Loucy (cell line): ENCODE measurements at regions not wholly inside any gene's neighbourhood (a gene's known extent, or its start where the extent isn't known, plus 50 kb on each side); places are given as distances from the start of the nearest gene placed in this dataset.

Experiments used
- H2AFZ ChIP-seq: fragments of 200-600 bp; sonication (generic); 2 replicates; pipeline ENCODE4 v1.6.0; 2016; ENCODE audit warnings: antibody characterized with exemption, mild to moderate bottlenecking, low read length, moderate library complexity
- H3F3A ChIP-seq: fragments of 200-600 bp; 2 replicates; pipeline ENCODE4 v1.6.0; 2016; ENCODE audit warnings: antibody characterized with exemption, low read depth, mild to moderate bottlenecking
- H3K27me3 ChIP-seq: fragments of 200-600 bp; sonication (generic); 2 replicates; pipeline ENCODE4 v1.6.1; 2014; ENCODE audit warnings: low read length, mild to moderate bottlenecking; ENCODE audit not compliant: insufficient read depth, poor library complexity, severe bottlenecking
- H3K36me3 ChIP-seq: fragments of 200-600 bp; sonication (generic); 2 replicates; pipeline ENCODE4 v1.6.1; 2016; ENCODE audit warnings: low read length; ENCODE audit not compliant: insufficient read depth
- H3K4me1 ChIP-seq: fragments of 200-600 bp; sonication (generic); 2 replicates; pipeline ENCODE4 v1.5.1; 2014; ENCODE audit warnings: low read length, mild to moderate bottlenecking; ENCODE audit not compliant: insufficient read depth, poor library complexity, severe bottlenecking
- H3K4me2 ChIP-seq: fragments of 200-600 bp; sonication (generic); 2 replicates; pipeline ENCODE4 v1.6.0; 2014; ENCODE audit warnings: antibody characterized with exemption, low read length, low read depth, mild to moderate bottlenecking; ENCODE audit not compliant: poor library complexity, severe bottlenecking
- H3K4me3 ChIP-seq: fragments of 200-600 bp; sonication (generic); 2 replicates; pipeline ENCODE4 v1.5.1; 2014; ENCODE audit warnings: low read length, mild to moderate bottlenecking, mixed read lengths; ENCODE audit not compliant: poor library complexity, severe bottlenecking
- H3K79me2 ChIP-seq: fragments of 200-600 bp; sonication (generic); 2 replicates; pipeline ENCODE4 v1.6.1; 2014; ENCODE audit warnings: low read length; ENCODE audit not compliant: insufficient read depth
- H3K9ac ChIP-seq: fragments of 200-600 bp; sonication (generic); 2 replicates; pipeline ENCODE4 v1.6.0; 2014; ENCODE audit warnings: mild to moderate bottlenecking, low read depth, low read length, moderate library complexity; ENCODE audit not compliant: poor library complexity, severe bottlenecking
- H3K9me2 ChIP-seq: fragments of 200-600 bp; sonication (generic); replicated peaks from 2 replicates; pipeline ENCODE4 v1.6.1; 2016; ENCODE audit warnings: low read depth, low read length, mixed read lengths
- H3K9me3 ChIP-seq: fragments of 200-600 bp; sonication (generic); 2 replicates; pipeline ENCODE4 v1.6.1; 2014; ENCODE audit warnings: mild to moderate bottlenecking, antibody characterized with exemption, low read length, low read depth; ENCODE audit not compliant: insufficient read depth
- H4K20me1 ChIP-seq: fragments of 200-600 bp; sonication (generic); 2 replicates; pipeline ENCODE4 v1.6.0; 2014; ENCODE audit warnings: antibody characterized with exemption, low read length, mild to moderate bottlenecking; ENCODE audit not compliant: insufficient read depth, poor library complexity, severe bottlenecking
- CTCF ChIP-seq: fragments of 200-600 bp; sonication (generic); conservative IDR thresholded peaks from 2 replicates; pipeline ENCODE4 v1.5.1; 2014; ENCODE audit warnings: mild to moderate bottlenecking, antibody characterized with exemption, low read length
- EZH2phosphoT487 ChIP-seq: fragments of 200-600 bp; IDR thresholded peaks from 2 replicates; pipeline ENCODE4 v1.6.1; 2018; ENCODE audit warnings: antibody characterized with exemption, mild to moderate bottlenecking, moderate library complexity, borderline replicate concordance

GRCh38 chr12:111069886-111070285, 149.5 kb upstream of the MYL2 start:
- no peaks in the 10 kb centered on the region for H3K36me3 ChIP-seq
- TF ChIP-seq EZH2phosphoT487 (no peak), CTCF (no peak)
- no peaks in the 10 kb centered on the region for H3K9me3 ChIP-seq
- no peaks in the 10 kb centered on the region for H3K79me2 ChIP-seq
- no peak overlapping the region for H3K4me2 ChIP-seq
- H2AFZ ChIP-seq = no peak overlapping the region
- H3K27me3 ChIP-seq = no peaks in the 10 kb centered on the region
- H3K9ac ChIP-seq = no peak overlapping the region
- H3K4me1 ChIP-seq = peaks cover 8% of the 10 kb centered on the region
- H3K9me2 ChIP-seq = no peaks in the 10 kb centered on the region
- H3F3A ChIP-seq = no peaks in the 10 kb centered on the region
- H4K20me1 ChIP-seq = no peaks in the 10 kb centered on the region
- H3K4me3 ChIP-seq = no peak overlapping the region

GRCh38 chr12:111068290-111068689, 147.9 kb upstream of the MYL2 start:
- H2AFZ ChIP-seq = no peak overlapping the region
- H3K4me3 ChIP-seq = no peak overlapping the region
- H4K20me1 ChIP-seq = no peaks in the 10 kb centered on the region
- TF ChIP-seq CTCF (no peak), EZH2phosphoT487 (no peak)
- no peaks in the 10 kb centered on the region for H3K27me3 ChIP-seq
- H3K9ac ChIP-seq = no peak overlapping the region
- H3K79me2 ChIP-seq = no peaks in the 10 kb centered on the region
- H3K9me2 ChIP-seq = no peaks in the 10 kb centered on the region
- no peak overlapping the region for H3K4me2 ChIP-seq
- no peaks in the 10 kb centered on the region for H3K4me1 ChIP-seq
- H3K9me3 ChIP-seq = no peaks in the 10 kb centered on the region
- no peaks in the 10 kb centered on the region for H3K36me3 ChIP-seq
- H3F3A ChIP-seq = no peaks in the 10 kb centered on the region

GRCh38 chr12:111067498-111067897, 147.1 kb upstream of the MYL2 start:
- H3K4me2 ChIP-seq = no peak overlapping the region
- no peaks in the 10 kb centered on the region for H3K27me3 ChIP-seq
- H3K4me3 ChIP-seq = no peak overlapping the region

More at GRCh38 chr12:111067498-111067897, 147.1 kb upstream of the MYL2 start:
- TF ChIP-seq EZH2phosphoT487 = no peak
- TF ChIP-seq CTCF = no peak
- 0 out of 2 replicates have a peak overlapping the region, but pooled peaks have one; percentile 33 for H2AFZ ChIP-seq
- no peaks in the 10 kb centered on the region for H3K9me3 ChIP-seq
- peaks cover 5% of the 10 kb centered on the region for H3K4me1 ChIP-seq
- no peaks in the 10 kb centered on the region for H3K36me3 ChIP-seq
- H4K20me1 ChIP-seq = no peaks in the 10 kb centered on the region
- no peaks in the 10 kb centered on the region for H3K79me2 ChIP-seq
- no peaks in the 10 kb centered on the region for H3K9me2 ChIP-seq
- no peak overlapping the region for H3K9ac ChIP-seq
- H3F3A ChIP-seq = no peaks in the 10 kb centered on the region
